Activated CD4-positive, alpha-beta memory T cell treated with anti-CD3 and anti-CD28 coated beads for 36 hours (primary cell): ENCODE measurements at regions not wholly inside any gene's neighbourhood (a gene's known extent, or its start where the extent isn't known, plus 50 kb on each side); places are given as distances from the start of the nearest gene placed in this dataset.

ENCODE experiments used
- CTCF ChIA-PET: fragments of 350-600 bp; sonication (Branson Sonifier 250); formaldehyde crosslinking; loops from one replicate; lab custom pipeline; 2021; ENCODE audit warnings: antibody characterized with exemption, inconsistent platforms; lab: Charles Lee
- POLR2A ChIA-PET: fragments of 350-600 bp; sonication (Branson Sonifier 250); formaldehyde crosslinking; loops from one replicate; lab custom pipeline; 2021; ENCODE audit warnings: antibody characterized with exemption; lab: Charles Lee
- DNase-seq: peaks from one replicate; pipeline ENCODE4 v3.0.0-alpha.2; 2020
- H3K27ac Mint-ChIP-seq: one replicate; pipeline ENCODE4 v1.8.0; 2021; ENCODE audit warnings: mixed read lengths
- H3K27me3 Mint-ChIP-seq: one replicate; pipeline ENCODE4 v1.8.0; 2021; ENCODE audit warnings: mixed read lengths
- H3K36me3 Mint-ChIP-seq: one replicate; pipeline ENCODE4 v1.8.0; 2021; ENCODE audit warnings: mixed read lengths
- H3K4me1 Mint-ChIP-seq: one replicate; pipeline ENCODE4 v1.8.0; 2021; ENCODE audit warnings: low read depth, mixed read lengths
- H3K4me3 Mint-ChIP-seq: one replicate; pipeline ENCODE4 v1.8.0; 2021; ENCODE audit warnings: mild to moderate bottlenecking, mixed read lengths
- H3K9me3 Mint-ChIP-seq: one replicate; pipeline ENCODE4 v1.8.0; 2021; ENCODE audit warnings: mixed read lengths
- intact Hi-C: fragments of 100-400 bp; cut with micrococcal nuclease; formaldehyde crosslinking; loops from one replicate; pipeline ENCODE4 v1.15.1; 2023

- Mint-ChIP-seq H3K9me3 (no peaks in the 10 kb centered on the region), H3K4me3 (no peak overlapping the region), H3K36me3 (no peaks in the 10 kb centered on the region), H3K27me3 (no peaks in the 10 kb centered on the region), H3K27ac (no peak overlapping the region), H3K4me1 (no peaks in the 10 kb centered on the region)
- DNase-seq = no peak
- CTCF ChIA-PET = no interaction called here
- POLR2A ChIA-PET = no interaction called here
- intact Hi-C loops = no loop called here
Measured at GRCh38 chr10:117750616-117751015, 208.1 kb downstream of the EMX2 start.

- no peak overlapping the region for H3K27ac Mint-ChIP-seq
- H3K36me3 Mint-ChIP-seq = no peaks in the 10 kb centered on the region
- no peaks in the 10 kb centered on the region for H3K9me3 Mint-ChIP-seq
- ChIA-PET POLR2A (no interaction called here), CTCF (no interaction called here)
- H3K27me3 Mint-ChIP-seq = no peaks in the 10 kb centered on the region
- no peaks in the 10 kb centered on the region for H3K4me1 Mint-ChIP-seq
- DNase-seq = no peak
- no peak overlapping the region for H3K4me3 Mint-ChIP-seq
- intact Hi-C loops = no loop called here
Measured at GRCh38 chr10:117751259-117751658, 208.7 kb downstream of the EMX2 start.

- Mint-ChIP-seq H3K4me3 (no peak overlapping the region), H3K27me3 (no peaks in the 10 kb centered on the region), H3K36me3 (no peaks in the 10 kb centered on the region), H3K9me3 (no peaks in the 10 kb centered on the region), H3K27ac (no peak overlapping the region), H3K4me1 (no peaks in the 10 kb centered on the region)
- no peak for DNase-seq
- ChIA-PET POLR2A (no interaction called here), CTCF (no interaction called here)
- intact Hi-C loops = no loop called here
Measured at GRCh38 chr10:117752103-117752502, 209.6 kb downstream of the EMX2 start.

GRCh38 chr10:117754770-117755658, 212.5 kb downstream of the EMX2 start:
- POLR2A ChIA-PET = no interaction called here
- DNase-seq = no peak
- Mint-ChIP-seq H3K4me3 (no peak overlapping the region), H3K27me3 (peaks cover 7% of the 10 kb centered on the region), H3K27ac (no peak overlapping the region), H3K9me3 (no peaks in the 10 kb centered on the region), H3K36me3 (no peaks in the 10 kb centered on the region), H3K4me1 (no peaks in the 10 kb centered on the region)
- intact Hi-C loops = no loop called here
- CTCF ChIA-PET = no interaction called here

- Mint-ChIP-seq H3K27me3 (peaks cover 9% of the 10 kb centered on the region), H3K4me1 (no peaks in the 10 kb centered on the region), H3K9me3 (no peaks in the 10 kb centered on the region), H3K4me3 (no peak overlapping the region), H3K36me3 (no peaks in the 10 kb centered on the region), H3K27ac (no peak overlapping the region)
- DNase-seq = no peak
- CTCF ChIA-PET = no interaction called here
- POLR2A ChIA-PET = no interaction called here
- intact Hi-C loops = no loop called here
Measured at GRCh38 chr10:117755659-117756014, 213.1 kb downstream of the EMX2 start.

- no peaks in the 10 kb centered on the region for H3K9me3 Mint-ChIP-seq
- peaks cover 20% of the 10 kb centered on the region for H3K27me3 Mint-ChIP-seq
- CTCF ChIA-PET = interaction anchor here (1.2 kb wide), 1 partner anchor 106 kb away, joined by 3 read pairs; no protein-coding TSS in a partner anchor
- H3K4me3 Mint-ChIP-seq = no peak overlapping the region
- POLR2A ChIA-PET = no interaction called here
- no peak overlapping the region for H3K27ac Mint-ChIP-seq
- H3K36me3 Mint-ChIP-seq = no peaks in the 10 kb centered on the region
- intact Hi-C loops = no loop called here
- DNase-seq = no peak
- H3K4me1 Mint-ChIP-seq = no peaks in the 10 kb centered on the region
Measured at GRCh38 chr10:117757086-117757720, 214.7 kb downstream of the EMX2 start.

GRCh38 chr10:117759266-117759665, 216.7 kb downstream of the EMX2 start:
- ChIA-PET POLR2A (no interaction called here), CTCF (no interaction called here)
- no peaks in the 10 kb centered on the region for H3K36me3 Mint-ChIP-seq
- H3K4me1 Mint-ChIP-seq = no peaks in the 10 kb centered on the region
- intact Hi-C loops = no loop called here
- no peak for DNase-seq
- no peak overlapping the region for H3K4me3 Mint-ChIP-seq
- no peak overlapping the region for H3K27ac Mint-ChIP-seq
- peaks cover 25% of the 10 kb centered on the region for H3K27me3 Mint-ChIP-seq
- no peaks in the 10 kb centered on the region for H3K9me3 Mint-ChIP-seq

- no peak overlapping the region for H3K4me3 Mint-ChIP-seq
- peaks cover 26% of the 10 kb centered on the region for H3K27me3 Mint-ChIP-seq
- no peaks in the 10 kb centered on the region for H3K4me1 Mint-ChIP-seq
- ChIA-PET CTCF (no interaction called here), POLR2A (no interaction called here)
- DNase-seq = no peak
- H3K36me3 Mint-ChIP-seq = no peaks in the 10 kb centered on the region
- intact Hi-C loops = no loop called here
- no peaks in the 10 kb centered on the region for H3K9me3 Mint-ChIP-seq
- no peak overlapping the region for H3K27ac Mint-ChIP-seq
Measured at GRCh38 chr10:117761695-117762094, 219.1 kb downstream of the EMX2 start.

- CTCF ChIA-PET = interaction anchor here (0.9 kb wide), 1 partner anchor 29 kb away, joined by 3 read pairs; no protein-coding TSS in a partner anchor
- Mint-ChIP-seq H3K27me3 (peaks cover 26% of the 10 kb centered on the region), H3K4me1 (no peaks in the 10 kb centered on the region), H3K36me3 (no peaks in the 10 kb centered on the region), H3K27ac (no peak overlapping the region), H3K9me3 (no peaks in the 10 kb centered on the region), H3K4me3 (no peak overlapping the region)
- intact Hi-C loops = no loop called here
- no peak for DNase-seq
- POLR2A ChIA-PET = no interaction called here
Measured at GRCh38 chr10:117762126-117762818, 219.7 kb downstream of the EMX2 start.

- no peak for DNase-seq
- intact Hi-C loops = no loop called here
- POLR2A ChIA-PET = no interaction called here
- CTCF ChIA-PET = interaction anchor here (0.9 kb wide), 1 partner anchor 29 kb away, joined by 3 read pairs; no protein-coding TSS in a partner anchor
- H3K36me3 Mint-ChIP-seq = no peaks in the 10 kb centered on the region
- H3K27ac Mint-ChIP-seq = no peak overlapping the region
- no peak overlapping the region for H3K4me3 Mint-ChIP-seq
- H3K4me1 Mint-ChIP-seq = no peaks in the 10 kb centered on the region
- no peaks in the 10 kb centered on the region for H3K9me3 Mint-ChIP-seq
- H3K27me3 Mint-ChIP-seq = peaks cover 26% of the 10 kb centered on the region
Measured at GRCh38 chr10:117762819-117763172, 220.2 kb downstream of the EMX2 start.

- H3K9me3 Mint-ChIP-seq = no peaks in the 10 kb centered on the region
- intact Hi-C loops = no loop called here
- no peak for DNase-seq
- CTCF ChIA-PET = interaction anchor here (0.9 kb wide), 1 partner anchor 30 kb away, joined by 3 read pairs; no protein-coding TSS in a partner anchor
- POLR2A ChIA-PET = no interaction called here
- H3K27me3 Mint-ChIP-seq = peaks cover 25% of the 10 kb centered on the region
- H3K4me3 Mint-ChIP-seq = no peak overlapping the region
- no peaks in the 10 kb centered on the region for H3K36me3 Mint-ChIP-seq
- H3K4me1 Mint-ChIP-seq = no peaks in the 10 kb centered on the region
- H3K27ac Mint-ChIP-seq = no peak overlapping the region
Measured at GRCh38 chr10:117763528-117763927, 221.0 kb downstream of the EMX2 start.

- H3K4me1 Mint-ChIP-seq = no peaks in the 10 kb centered on the region
- no peak overlapping the region for H3K4me3 Mint-ChIP-seq
- CTCF ChIA-PET = no interaction called here
- no peak overlapping the region for H3K27ac Mint-ChIP-seq
- no peak for DNase-seq
- peaks cover 7% of the 10 kb centered on the region for H3K27me3 Mint-ChIP-seq
- POLR2A ChIA-PET = no interaction called here
- H3K36me3 Mint-ChIP-seq = no peaks in the 10 kb centered on the region
- no peaks in the 10 kb centered on the region for H3K9me3 Mint-ChIP-seq
- intact Hi-C loops = no loop called here
Measured at GRCh38 chr10:117768333-117769042, 225.9 kb downstream of the EMX2 start.
